ENCODE measurements at regions not wholly inside any gene's neighbourhood (a gene's known extent, or its start where the extent isn't known, plus 50 kb on each side); places are given as distances from the start of the nearest gene placed in this dataset.
A peak's percentile ranks its signal among the peaks of the same experiment; 100 is the strongest.

GRCh38 chr13:107576430-107576829, 638.9 kb downstream of the LIG4 start:
- TF ChIP-seq CTCF (IDR thresholded peaks at IDR 0.05), result no peak
- no peaks in the 10 kb centered on the region for H3K27me3 ChIP-seq
- peaks cover 0 to 3% of the 10 kb centered on the region in 2 donors for H3K9me3 ChIP-seq
- intact Hi-C loops (cut with DNase I), result no loop called here
- ATAC-seq, result no peak
- no peak overlapping the region for H3K4me3 ChIP-seq
- DNase-seq, result no peak
- no peaks in the 10 kb centered on the region for H3K36me3 ChIP-seq
- H3K27ac ChIP-seq, result no peak overlapping the region
- no peaks in the 10 kb centered on the region for H3K4me1 ChIP-seq

GRCh38 chr13:107574517-107575210, 640.7 kb downstream of the LIG4 start:
- H3K27ac ChIP-seq, result no peak overlapping the region
- no peak for TF ChIP-seq CTCF (IDR thresholded peaks at IDR 0.05)
- no peak overlapping the region for H3K4me3 ChIP-seq
- no peaks in the 10 kb centered on the region for H3K9me3 ChIP-seq
- DNase-seq, result peak in 1 of 4 donors; percentile 15
- H3K4me1 ChIP-seq, result no peaks in the 10 kb centered on the region
- H3K36me3 ChIP-seq, result no peaks in the 10 kb centered on the region
- ATAC-seq, result peak; percentile 23
- H3K27me3 ChIP-seq, result no peaks in the 10 kb centered on the region
- intact Hi-C loops (cut with DNase I), result no loop called here

DNA sequence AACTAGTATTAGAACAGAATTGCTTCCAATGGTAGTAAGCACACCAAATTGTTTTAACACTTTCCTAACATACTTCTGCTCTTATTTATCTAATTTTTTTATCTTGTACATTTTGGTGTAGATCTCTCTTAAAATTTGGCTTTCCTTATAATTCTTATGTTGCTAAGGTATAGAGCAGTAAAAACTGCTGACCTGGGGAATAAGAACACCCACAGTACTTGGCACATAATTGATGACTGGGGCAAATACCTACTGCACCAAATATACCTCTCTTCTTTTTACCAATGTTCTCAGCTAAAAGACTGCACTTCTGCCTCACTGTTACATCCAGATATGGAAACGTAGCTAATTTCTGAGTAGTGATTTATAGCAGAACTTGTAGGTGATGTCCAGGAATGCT, 642.2 kb downstream of the LIG4 start:
- H3K36me3 ChIP-seq, result no peaks in the 10 kb centered on the region
- DNase-seq (no peak), ATAC-seq (no peak)
- no peaks in the 10 kb centered on the region for H3K9me3 ChIP-seq
- TF ChIP-seq CTCF (IDR thresholded peaks at IDR 0.05), result no peak
- H3K27ac ChIP-seq, result no peak overlapping the region
- no peaks in the 10 kb centered on the region for H3K27me3 ChIP-seq
- H3K4me3 ChIP-seq, result no peak overlapping the region
- no peaks in the 10 kb centered on the region for H3K4me1 ChIP-seq
- intact Hi-C loops (cut with DNase I), result no loop called here

GRCh38 chr13:107572156-107572555, 643.2 kb downstream of the LIG4 start:
- H3K9me3 ChIP-seq, result no peaks in the 10 kb centered on the region
- no peak overlapping the region for H3K4me3 ChIP-seq
- no peak for TF ChIP-seq CTCF (IDR thresholded peaks at IDR 0.05)

GRCh38 chr13:107568181-107568580, 647.2 kb downstream of the LIG4 start:
- Histone ChIP-seq H3K27me3 (no peaks in the 10 kb centered on the region), H3K4me1 (no peaks in the 10 kb centered on the region), H3K4me3 (no peak overlapping the region), H3K9me3 (no peaks in the 10 kb centered on the region), H3K36me3 (no peaks in the 10 kb centered on the region), H3K27ac (no peak overlapping the region)
- no peak for TF ChIP-seq CTCF (IDR thresholded peaks at IDR 0.05)
- intact Hi-C loops (cut with DNase I), result no loop called here
- ATAC-seq (no peak), DNase-seq (no peak)

More at GRCh38 chr13:107572156-107572555, 643.2 kb downstream of the LIG4 start:
- ATAC-seq (no peak), DNase-seq (no peak)
- intact Hi-C loops (cut with DNase I), result no loop called here
- no peaks in the 10 kb centered on the region for H3K36me3 ChIP-seq
- no peaks in the 10 kb centered on the region for H3K27me3 ChIP-seq
- H3K4me1 ChIP-seq, result no peaks in the 10 kb centered on the region
- no peak overlapping the region for H3K27ac ChIP-seq

All from left lung (tissue), 4 donors.